LNCaP clone FGC (cell line): ENCODE measurements at regions not wholly inside any gene's neighbourhood (a gene's known extent, or its start where the extent isn't known, plus 50 kb on each side); places are given as distances from the start of the nearest gene placed in this dataset.

Experiments used
- DNase-seq: peaks from one replicate; pipeline ENCODE4 v3.0.0-alpha.2; 2011; ENCODE audit warnings: low read depth
- H3K4me3 ChIP-seq: 2 replicates; pipeline ENCODE4 v1.5.1; 2011; ENCODE audit warnings: mild to moderate bottlenecking, low read depth, low read length, control low read depth
- TF ChIP-seq, protein P1 (sequence below): IDR thresholded peaks from 2 replicates; pipeline ENCODE4 v1.5.1; 2012; ENCODE audit warnings: mild to moderate bottlenecking; ENCODE audit not compliant: control insufficient read depth, insufficient read depth; ENCODE audit errors: extremely low read depth

GRCh38 chr6:25006075-25006474, 70.3 kb upstream of the RIPOR2 start:
- no peak for DNase-seq
- H3K4me3 ChIP-seq, result no peak overlapping the region
- TF ChIP-seq, protein P1, sequence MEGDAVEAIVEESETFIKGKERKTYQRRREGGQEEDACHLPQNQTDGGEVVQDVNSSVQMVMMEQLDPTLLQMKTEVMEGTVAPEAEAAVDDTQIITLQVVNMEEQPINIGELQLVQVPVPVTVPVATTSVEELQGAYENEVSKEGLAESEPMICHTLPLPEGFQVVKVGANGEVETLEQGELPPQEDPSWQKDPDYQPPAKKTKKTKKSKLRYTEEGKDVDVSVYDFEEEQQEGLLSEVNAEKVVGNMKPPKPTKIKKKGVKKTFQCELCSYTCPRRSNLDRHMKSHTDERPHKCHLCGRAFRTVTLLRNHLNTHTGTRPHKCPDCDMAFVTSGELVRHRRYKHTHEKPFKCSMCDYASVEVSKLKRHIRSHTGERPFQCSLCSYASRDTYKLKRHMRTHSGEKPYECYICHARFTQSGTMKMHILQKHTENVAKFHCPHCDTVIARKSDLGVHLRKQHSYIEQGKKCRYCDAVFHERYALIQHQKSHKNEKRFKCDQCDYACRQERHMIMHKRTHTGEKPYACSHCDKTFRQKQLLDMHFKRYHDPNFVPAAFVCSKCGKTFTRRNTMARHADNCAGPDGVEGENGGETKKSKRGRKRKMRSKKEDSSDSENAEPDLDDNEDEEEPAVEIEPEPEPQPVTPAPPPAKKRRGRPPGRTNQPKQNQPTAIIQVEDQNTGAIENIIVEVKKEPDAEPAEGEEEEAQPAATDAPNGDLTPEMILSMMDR, result no peak

DNA sequence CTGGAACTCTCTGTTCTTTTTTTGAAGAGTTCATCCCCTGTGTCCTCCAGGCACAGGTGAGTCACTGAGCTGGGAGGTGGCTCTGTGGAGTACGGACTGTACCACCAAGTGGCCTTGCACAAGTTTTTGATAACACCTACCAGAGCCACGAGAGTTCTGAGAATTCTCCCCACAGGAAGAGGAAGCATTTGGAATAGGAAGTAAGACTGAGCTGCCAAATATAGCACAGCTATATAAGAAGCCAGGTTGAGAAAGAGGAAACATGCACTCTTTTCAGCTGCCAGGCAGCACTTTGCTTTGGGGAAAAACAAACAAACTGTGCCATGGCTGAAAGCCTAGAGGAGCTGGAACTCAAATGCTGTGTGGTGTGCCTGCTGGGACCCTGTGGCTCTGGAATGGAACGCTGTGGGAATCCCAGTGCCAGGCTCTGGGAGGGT, 70.8 kb upstream of the RIPOR2 start:
- peak; percentile 60 for DNase-seq
- H3K4me3 ChIP-seq, result no peak overlapping the region
- TF ChIP-seq, protein P1, result no peak

DNA sequence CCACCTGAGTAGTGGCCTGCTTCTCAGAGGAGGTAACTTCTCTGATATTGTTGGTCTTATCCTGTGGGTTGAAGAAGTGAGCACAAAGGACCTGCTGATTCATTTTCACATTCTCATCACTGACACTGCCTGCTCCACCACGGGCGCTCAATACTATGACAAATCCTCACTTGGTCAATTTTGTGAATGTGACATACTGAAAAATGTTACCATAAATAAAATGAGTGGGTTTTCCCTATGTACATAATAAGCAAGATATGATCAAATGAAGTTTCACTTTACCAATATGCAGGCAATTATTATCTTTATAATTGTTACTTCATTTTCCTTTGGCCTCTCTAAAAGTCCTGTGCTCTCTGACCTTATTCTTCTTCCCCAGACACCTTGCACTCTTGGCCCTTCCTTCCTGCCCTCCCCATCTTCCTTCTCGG, 71.5 kb upstream of the RIPOR2 start:
- no peak overlapping the region for H3K4me3 ChIP-seq
- no peak for DNase-seq
- TF ChIP-seq, protein P1, result no peak

- TF ChIP-seq, protein P1, result no peak
- no peak overlapping the region for H3K4me3 ChIP-seq
- DNase-seq, result no peak
Observed at GRCh38 chr6:25008707-25009392, 73.1 kb upstream of the RIPOR2 start.

GRCh38 chr6:25009393-25009710, 73.6 kb upstream of the RIPOR2 start:
- no peak for DNase-seq
- TF ChIP-seq, protein P1, result no peak

DNA sequence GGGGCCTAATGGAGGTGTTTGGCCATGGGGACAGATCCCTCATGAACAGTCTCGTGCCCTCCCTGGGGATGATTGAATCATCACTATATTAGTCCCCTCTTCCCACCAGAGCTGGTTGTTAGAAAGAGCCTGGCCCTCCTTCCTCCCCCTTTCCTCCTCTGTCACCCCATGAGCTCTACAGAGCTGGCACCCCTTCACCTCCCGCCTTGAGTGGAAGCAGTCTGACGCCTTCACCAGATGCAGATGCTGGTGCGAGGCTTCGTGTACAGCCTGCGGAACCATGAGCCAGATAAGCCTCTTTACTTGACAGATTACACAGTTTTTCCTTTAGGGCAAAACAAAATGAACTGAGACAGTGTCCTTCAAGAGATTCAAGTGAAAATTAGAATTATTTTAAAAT, 74.4 kb upstream of the RIPOR2 start:
- no peak overlapping the region for H3K4me3 ChIP-seq
- DNase-seq, result no peak
- TF ChIP-seq, protein P1, result no peak

More at GRCh38 chr6:25009393-25009710, 73.6 kb upstream of the RIPOR2 start:
- no peak overlapping the region for H3K4me3 ChIP-seq

DNA sequence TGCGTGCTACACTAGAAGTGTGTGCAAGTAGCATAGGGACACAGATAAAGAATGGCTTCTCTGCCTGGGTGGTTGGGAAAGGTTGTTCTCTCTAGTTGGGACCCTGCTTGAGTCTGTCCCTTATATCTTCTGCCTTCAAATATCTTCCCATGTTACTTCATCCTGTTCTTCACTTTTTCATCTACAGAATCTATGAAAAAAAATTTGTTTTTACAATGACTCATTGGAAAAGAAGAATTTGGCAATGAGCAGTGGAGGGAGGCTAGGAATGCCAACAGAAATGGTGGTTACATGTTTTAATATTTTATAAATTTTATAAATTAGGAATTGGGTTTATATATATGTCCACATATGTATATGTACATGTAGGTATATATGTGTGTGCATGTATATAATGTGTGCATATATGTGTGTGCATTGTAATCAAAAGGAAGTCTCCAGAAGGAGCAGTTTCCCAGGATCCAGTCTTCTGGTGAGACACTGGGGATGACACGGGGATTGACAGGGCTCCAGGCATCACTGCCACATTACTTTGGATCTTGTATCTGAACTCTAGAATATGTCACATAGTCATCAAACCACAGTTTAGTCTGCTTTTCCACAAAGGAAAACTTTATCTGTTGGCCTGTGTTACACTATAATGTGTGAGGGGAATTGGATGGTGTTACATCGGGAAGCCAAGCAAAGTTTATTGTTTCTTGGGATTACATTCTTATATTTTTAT, 75.3 kb upstream of the RIPOR2 start:
- no peak overlapping the region for H3K4me3 ChIP-seq
- TF ChIP-seq, protein P1, result no peak
- no peak for DNase-seq
